Uterus (tissue), 2 donors: ENCODE measurements at regions not wholly inside any gene's neighbourhood (a gene's known extent, or its start where the extent isn't known, plus 50 kb on each side); places are given as distances from the start of the nearest gene placed in this dataset.

Source experiments
- CTCF ChIP-seq, 4 experiments: fragments of 200-600 bp in 2 of 4; fragments of 450-650 bp in 2 of 4; sonication (generic) in 2 of 4; IDR thresholded peaks; one replicate each; pipeline ENCODE4 v1.5.1; 2016 to 2019; ENCODE audit warnings: antibody characterized with exemption in 4 of 4, mild to moderate bottlenecking in 2 of 4, moderate library complexity in 1 of 4
- POLR2A ChIP-seq, 2 donors: fragments of 450-650 bp; IDR thresholded peaks; one replicate each; pipeline ENCODE4 v1.6.1; 2016; ENCODE audit warnings: antibody characterized with exemption in 2 of 2, mild to moderate bottlenecking in 1 of 2, moderate library complexity in 1 of 2

DNA sequence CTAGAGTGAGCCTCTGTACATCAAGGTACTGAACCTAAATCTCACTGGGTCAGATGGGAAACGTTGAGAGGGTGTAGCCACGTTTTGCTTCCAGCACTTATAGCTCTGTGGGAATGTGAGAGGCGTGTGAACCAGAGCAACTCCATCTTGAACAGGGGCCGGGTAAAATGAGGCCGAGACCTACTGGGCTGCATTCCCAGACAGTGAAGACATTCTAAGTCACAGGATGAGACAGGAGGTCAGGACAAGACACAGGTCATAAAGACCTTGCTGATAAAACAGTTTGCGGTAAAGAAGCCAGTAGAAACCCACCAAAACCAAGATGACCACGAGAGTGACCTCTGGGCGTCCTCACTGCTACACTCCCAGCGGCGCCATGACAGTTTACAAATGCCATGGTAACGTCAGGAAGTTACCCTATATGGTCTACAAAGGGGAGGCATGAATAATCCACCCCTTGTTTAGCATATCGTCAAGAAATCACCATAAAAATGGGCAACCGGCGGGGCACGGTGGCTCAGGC is 63.4 kb upstream of the NCOR2 start:
- TF ChIP-seq CTCF (IDR thresholded peaks at IDR 0.05), result no peak
- TF ChIP-seq POLR2A (IDR thresholded peaks at IDR 0.05), result no peak
